GM12878 (cell line): ENCODE measurements at regions not wholly inside any gene's neighbourhood (a gene's known extent, or its start where the extent isn't known, plus 50 kb on each side); places are given as distances from the start of the nearest gene placed in this dataset.

Experiments
- ATAC-seq: fragments of 200-7000 bp; cut with Tn5 transposase; 3 replicates; pipeline ENCODE4 v1.9.1; 2020; ENCODE audit warnings: mild to moderate bottlenecking, moderate library complexity
- BruUV-seq: library from RNA; stranded (reverse); fragments of 400-500 nt; replicated peaks from 2 replicates; lab custom pipeline; 2021; lab: Mats Ljungman, UMichigan
- CTCF ChIA-PET: fragments of 300-600 bp; sonication (Branson Sonifier 250); formaldehyde crosslinking; extraction: SDS; loops from one replicate; lab custom pipeline; 2021; ENCODE audit warnings: inconsistent platforms; lab: Yijun Ruan, JAX
- POLR2A ChIA-PET: fragments of 350-600 bp; formaldehyde crosslinking; extraction: SDS; loops from one replicate; lab custom pipeline; 2021; ENCODE audit warnings: inconsistent platforms; lab: Charles Lee
- RAD21 ChIA-PET: fragments of 300-600 bp; sonication (Branson Sonifier 250); formaldehyde crosslinking; loops from one replicate; lab custom pipeline; 2023; ENCODE audit warnings: antibody characterized with exemption; ENCODE audit not compliant: unreplicated experiment; lab: Charles Lee
- SMC1A ChIA-PET: fragments of 300-600 bp; sonication (Branson Sonifier 250); formaldehyde crosslinking; loops from one replicate; lab custom pipeline; 2023; ENCODE audit not compliant: unreplicated experiment, uncharacterized antibody; lab: Charles Lee
- DNase-seq: peaks from one replicate; pipeline ENCODE4 v3.0.0-alpha.2; 2011; ENCODE audit warnings: low read depth, low spot score
- FAIRE-seq: peaks from 3 replicates; lab custom pipeline; 2011; peaks lifted over from hg19 to GRCh38; lab: Jason Lieb, UNC
- H2AFZ ChIP-seq: 2 replicates; pipeline ENCODE4 v1.6.0; 2011; ENCODE audit warnings: low read depth, low read length, control low read depth; ENCODE audit not compliant: control insufficient read depth
- H3K27ac ChIP-seq: 2 replicates; pipeline ENCODE4 v1.5.1; 2011; ENCODE audit warnings: control low read depth; ENCODE audit not compliant: control insufficient read depth, insufficient read depth
- H3K27me3 ChIP-seq, 2 experiments: replicated peaks in 1 of 2; 2 replicates each; pipeline versions ENCODE4 v1.6.0 to v1.6.1; 2011; ENCODE audit warnings: low read length in 1 of 2; ENCODE audit not compliant: control insufficient read depth in 2 of 2, insufficient read depth in 2 of 2
- H3K36me3 ChIP-seq, 2 experiments: 2 replicates each; pipeline ENCODE4 v1.5.1; 2011; ENCODE audit warnings: low read length in 1 of 2; ENCODE audit not compliant: control insufficient read depth in 2 of 2, insufficient read depth in 2 of 2
- H3K4me1 ChIP-seq: 2 replicates; pipeline ENCODE4 v1.6.1; 2011; ENCODE audit warnings: mild to moderate bottlenecking, low read length, moderate library complexity, mixed read lengths; ENCODE audit not compliant: control insufficient read depth, insufficient read depth
- H3K4me2 ChIP-seq: 2 replicates; pipeline ENCODE4 v1.6.0; 2011; ENCODE audit warnings: control low read depth; ENCODE audit not compliant: control insufficient read depth, insufficient read depth
- H3K4me3 ChIP-seq: fragments of 200-600 bp; sonication (generic); 2 replicates; pipeline ENCODE4 v1.5.1; 2016
- H3K79me2 ChIP-seq: 2 replicates; pipeline ENCODE4 v1.6.0; 2011; ENCODE audit warnings: low read length; ENCODE audit not compliant: control insufficient read depth, insufficient read depth
- H3K9ac ChIP-seq: 2 replicates; pipeline ENCODE4 v1.8.0; 2011; ENCODE audit warnings: low read length, control low read depth, mixed read lengths; ENCODE audit not compliant: control insufficient read depth, insufficient read depth
- H3K9me3 ChIP-seq: replicated peaks from 3 replicates; pipeline ENCODE4 v1.5.1; 2011; ENCODE audit warnings: mild to moderate bottlenecking, low read length; ENCODE audit not compliant: control insufficient read depth, insufficient read depth
- H4K20me1 ChIP-seq: 2 replicates; pipeline ENCODE4 v1.6.0; 2011; ENCODE audit not compliant: control insufficient read depth, insufficient read depth
- IRF4 ChIP-seq: IDR thresholded peaks from 2 replicates; pipeline ENCODE4 v1.6.1; 2011; ENCODE audit warnings: low read depth, low read length
- RAD21 ChIP-seq: IDR thresholded peaks from 2 replicates; pipeline ENCODE4 v1.6.1; 2011; ENCODE audit warnings: mild to moderate bottlenecking, low read depth, low read length, moderate library complexity; ENCODE audit not compliant: insufficient read depth
- RFX5 ChIP-seq: IDR thresholded peaks from 2 replicates; pipeline ENCODE4 v1.6.1; 2011; ENCODE audit warnings: low read depth, low read length, improper control_type of control experiment
- SMC3 ChIP-seq: IDR thresholded peaks from 2 replicates; pipeline ENCODE4 v1.6.1; 2011; ENCODE audit warnings: low read length, improper control_type of control experiment, borderline replicate concordance
- SREBF2 ChIP-seq: IDR thresholded peaks from 2 replicates; pipeline ENCODE4 v1.6.1; 2012; ENCODE audit warnings: mild to moderate bottlenecking, low read length
- TARDBP ChIP-seq: IDR thresholded peaks from 2 replicates; pipeline ENCODE4 v1.6.1; 2016; ENCODE audit warnings: borderline replicate concordance
- USF2 ChIP-seq: IDR thresholded peaks from 2 replicates; pipeline ENCODE4 v1.6.1; 2011; ENCODE audit warnings: low read depth, low read length, improper control_type of control experiment, borderline replicate concordance
- ZNF687 ChIP-seq: fragments of 450-650 bp; IDR thresholded peaks from 2 replicates; pipeline ENCODE4 v1.6.1; 2017; ENCODE audit warnings: mild to moderate bottlenecking, moderate library complexity
- WGBS: methylation state at CpG from one replicate; pipeline ENCODE4 v1.1.6; 2016; ENCODE audit warnings: low lambda C conversion rate; ENCODE audit not compliant: insufficient replicate concordance, insufficient coverage; ENCODE audit errors: missing lambda C conversion rate; 5-methylcytosine and 5-hydroxymethylcytosine counted together
- in situ Hi-C: fragments of 300-500 bp; cut with MboI; formaldehyde crosslinking; loops from 9 replicates; pipeline ENCODE4 v1.14.3; 2018; ENCODE audit warnings: mixed read lengths
- intact Hi-C: fragments of 100-400 bp; cut with micrococcal nuclease; formaldehyde crosslinking; loops from one replicate; pipeline ENCODE4 v1.14.2; 2022; ENCODE audit not compliant: unreplicated experiment
- TF ChIP-seq, protein P1 (sequence below): fragments of 450-650 bp; formaldehyde crosslinking; IDR thresholded peaks from 2 replicates; pipeline ENCODE4 v1.5.0; 2022; ENCODE audit warnings: mild to moderate bottlenecking, missing genetic modification characterization

DNA sequence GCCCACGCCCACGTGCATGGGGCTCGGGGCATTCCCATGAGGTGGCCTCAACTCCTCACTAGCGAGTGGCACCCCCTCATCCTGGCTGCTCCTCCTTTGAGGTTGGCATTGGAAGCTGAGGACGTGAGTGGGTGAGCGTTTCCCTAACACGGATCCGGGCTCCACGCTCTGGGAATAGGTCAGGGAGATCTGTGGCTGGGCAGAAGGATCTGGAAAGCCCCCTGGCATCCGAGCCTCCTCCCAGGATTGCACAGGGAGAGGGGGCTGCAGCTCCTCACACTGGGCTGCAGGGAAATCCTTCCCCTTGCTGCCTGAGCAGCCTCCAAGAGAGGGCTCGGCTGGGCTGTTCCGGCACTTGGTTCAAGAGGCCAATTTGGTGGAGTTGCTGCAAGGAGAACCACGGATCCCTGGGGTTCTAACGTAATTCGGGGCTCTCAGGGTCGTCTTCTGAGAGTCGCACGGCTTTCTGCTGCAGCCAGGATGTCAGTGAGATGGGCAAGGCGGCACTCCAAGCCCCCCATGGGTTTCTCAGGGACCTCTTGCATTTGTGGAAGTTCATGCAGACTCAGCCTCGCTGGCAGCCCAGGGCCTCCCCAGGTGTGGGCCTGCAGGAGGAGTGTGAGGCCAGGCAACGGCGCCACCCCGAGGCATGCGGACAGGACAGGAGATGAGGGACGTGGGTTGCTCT, 1119.0 kb downstream of the BRD1 start:
- H3K4me2 ChIP-seq = no peak overlapping the region
- SMC1A ChIA-PET = no interaction called here
- ATAC-seq (no peak), FAIRE-seq (no peak), DNase-seq (no peak)
- no peak for TF ChIP-seq TARDBP
- TF ChIP-seq ZNF687 = no peak
- no peak for TF ChIP-seq SREBF2
- TF ChIP-seq RAD21 = no peak
- no peak for TF ChIP-seq SMC3
- no peak for TF ChIP-seq IRF4
- TF ChIP-seq USF2 = no peak
- TF ChIP-seq, protein P1, sequence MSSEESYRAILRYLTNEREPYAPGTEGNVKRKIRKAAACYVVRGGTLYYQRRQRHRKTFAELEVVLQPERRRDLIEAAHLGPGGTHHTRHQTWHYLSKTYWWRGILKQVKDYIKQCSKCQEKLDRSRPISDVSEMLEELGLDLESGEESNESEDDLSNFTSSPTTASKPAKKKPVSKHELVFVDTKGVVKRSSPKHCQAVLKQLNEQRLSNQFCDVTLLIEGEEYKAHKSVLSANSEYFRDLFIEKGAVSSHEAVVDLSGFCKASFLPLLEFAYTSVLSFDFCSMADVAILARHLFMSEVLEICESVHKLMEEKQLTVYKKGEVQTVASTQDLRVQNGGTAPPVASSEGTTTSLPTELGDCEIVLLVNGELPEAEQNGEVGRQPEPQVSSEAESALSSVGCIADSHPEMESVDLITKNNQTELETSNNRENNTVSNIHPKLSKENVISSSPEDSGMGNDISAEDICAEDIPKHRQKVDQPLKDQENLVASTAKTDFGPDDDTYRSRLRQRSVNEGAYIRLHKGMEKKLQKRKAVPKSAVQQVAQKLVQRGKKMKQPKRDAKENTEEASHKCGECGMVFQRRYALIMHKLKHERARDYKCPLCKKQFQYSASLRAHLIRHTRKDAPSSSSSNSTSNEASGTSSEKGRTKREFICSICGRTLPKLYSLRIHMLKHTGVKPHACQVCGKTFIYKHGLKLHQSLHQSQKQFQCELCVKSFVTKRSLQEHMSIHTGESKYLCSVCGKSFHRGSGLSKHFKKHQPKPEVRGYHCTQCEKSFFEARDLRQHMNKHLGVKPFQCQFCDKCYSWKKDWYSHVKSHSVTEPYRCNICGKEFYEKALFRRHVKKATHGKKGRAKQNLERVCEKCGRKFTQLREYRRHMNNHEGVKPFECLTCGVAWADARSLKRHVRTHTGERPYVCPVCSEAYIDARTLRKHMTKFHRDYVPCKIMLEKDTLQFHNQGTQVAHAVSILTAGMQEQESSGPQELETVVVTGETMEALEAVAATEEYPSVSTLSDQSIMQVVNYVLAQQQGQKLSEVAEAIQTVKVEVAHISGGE (CRISPR knock-in tag) = no peak
- no peak for TF ChIP-seq RFX5
- no peaks in the 10 kb centered on the region; the same call in 2 of the 3 replicates for H3K9me3 ChIP-seq
- H3K9ac ChIP-seq = no peak overlapping the region
- H3K36me3 ChIP-seq = no peaks in the 10 kb centered on the region
- H3K4me1 ChIP-seq = no peaks in the 10 kb centered on the region
- H4K20me1 ChIP-seq = no peaks in the 10 kb centered on the region
- CTCF ChIA-PET = no interaction called here
- H3K79me2 ChIP-seq = no peaks in the 10 kb centered on the region
- in situ Hi-C loops = no loop called here
- POLR2A ChIA-PET = no interaction called here
- WGBS = 12% methylated on average over 25 of the region's 25 CpGs
- H2AFZ ChIP-seq = no peak overlapping the region
- H3K27me3 ChIP-seq = no peaks in the 10 kb centered on the region
- no peak overlapping the region for H3K4me3 ChIP-seq
- no peak overlapping the region for H3K27ac ChIP-seq
- BruUV-seq = no TSS peak
- intact Hi-C loops = no loop called here
- RAD21 ChIA-PET = no interaction called here
